K562 (cell line): ENCODE measurements at regions not wholly inside any gene's neighbourhood (a gene's known extent, or its start where the extent isn't known, plus 50 kb on each side); places are given as distances from the start of the nearest gene placed in this dataset.

Experiments used
- TF ChIP-seq, protein P1 (sequence below): fragments of 450-650 bp; IDR thresholded peaks from 2 replicates; pipeline ENCODE4 v1.6.1; 2016; ENCODE audit warnings: mild to moderate bottlenecking, moderate library complexity

DNA sequence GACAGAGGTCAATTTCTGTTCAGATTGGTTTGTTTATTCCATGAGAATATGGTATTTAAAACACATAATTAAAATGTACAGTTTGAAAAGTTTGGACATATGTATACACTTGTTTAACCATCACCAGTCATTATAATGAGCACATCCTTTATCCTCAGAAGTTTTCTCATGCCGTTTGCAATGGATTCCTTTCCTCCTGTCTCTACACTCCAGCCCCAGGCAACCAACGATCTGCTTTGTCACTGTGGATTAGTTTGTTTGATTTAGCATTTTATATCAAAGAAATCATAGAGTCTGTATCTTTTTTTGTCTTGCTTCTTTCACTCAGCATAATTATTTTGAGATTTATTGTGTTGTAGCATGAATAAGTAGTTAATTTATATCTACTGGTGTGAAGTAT lies 243.0 kb upstream of the TRAM1L1 start (continued):
- TF ChIP-seq, protein P1, sequence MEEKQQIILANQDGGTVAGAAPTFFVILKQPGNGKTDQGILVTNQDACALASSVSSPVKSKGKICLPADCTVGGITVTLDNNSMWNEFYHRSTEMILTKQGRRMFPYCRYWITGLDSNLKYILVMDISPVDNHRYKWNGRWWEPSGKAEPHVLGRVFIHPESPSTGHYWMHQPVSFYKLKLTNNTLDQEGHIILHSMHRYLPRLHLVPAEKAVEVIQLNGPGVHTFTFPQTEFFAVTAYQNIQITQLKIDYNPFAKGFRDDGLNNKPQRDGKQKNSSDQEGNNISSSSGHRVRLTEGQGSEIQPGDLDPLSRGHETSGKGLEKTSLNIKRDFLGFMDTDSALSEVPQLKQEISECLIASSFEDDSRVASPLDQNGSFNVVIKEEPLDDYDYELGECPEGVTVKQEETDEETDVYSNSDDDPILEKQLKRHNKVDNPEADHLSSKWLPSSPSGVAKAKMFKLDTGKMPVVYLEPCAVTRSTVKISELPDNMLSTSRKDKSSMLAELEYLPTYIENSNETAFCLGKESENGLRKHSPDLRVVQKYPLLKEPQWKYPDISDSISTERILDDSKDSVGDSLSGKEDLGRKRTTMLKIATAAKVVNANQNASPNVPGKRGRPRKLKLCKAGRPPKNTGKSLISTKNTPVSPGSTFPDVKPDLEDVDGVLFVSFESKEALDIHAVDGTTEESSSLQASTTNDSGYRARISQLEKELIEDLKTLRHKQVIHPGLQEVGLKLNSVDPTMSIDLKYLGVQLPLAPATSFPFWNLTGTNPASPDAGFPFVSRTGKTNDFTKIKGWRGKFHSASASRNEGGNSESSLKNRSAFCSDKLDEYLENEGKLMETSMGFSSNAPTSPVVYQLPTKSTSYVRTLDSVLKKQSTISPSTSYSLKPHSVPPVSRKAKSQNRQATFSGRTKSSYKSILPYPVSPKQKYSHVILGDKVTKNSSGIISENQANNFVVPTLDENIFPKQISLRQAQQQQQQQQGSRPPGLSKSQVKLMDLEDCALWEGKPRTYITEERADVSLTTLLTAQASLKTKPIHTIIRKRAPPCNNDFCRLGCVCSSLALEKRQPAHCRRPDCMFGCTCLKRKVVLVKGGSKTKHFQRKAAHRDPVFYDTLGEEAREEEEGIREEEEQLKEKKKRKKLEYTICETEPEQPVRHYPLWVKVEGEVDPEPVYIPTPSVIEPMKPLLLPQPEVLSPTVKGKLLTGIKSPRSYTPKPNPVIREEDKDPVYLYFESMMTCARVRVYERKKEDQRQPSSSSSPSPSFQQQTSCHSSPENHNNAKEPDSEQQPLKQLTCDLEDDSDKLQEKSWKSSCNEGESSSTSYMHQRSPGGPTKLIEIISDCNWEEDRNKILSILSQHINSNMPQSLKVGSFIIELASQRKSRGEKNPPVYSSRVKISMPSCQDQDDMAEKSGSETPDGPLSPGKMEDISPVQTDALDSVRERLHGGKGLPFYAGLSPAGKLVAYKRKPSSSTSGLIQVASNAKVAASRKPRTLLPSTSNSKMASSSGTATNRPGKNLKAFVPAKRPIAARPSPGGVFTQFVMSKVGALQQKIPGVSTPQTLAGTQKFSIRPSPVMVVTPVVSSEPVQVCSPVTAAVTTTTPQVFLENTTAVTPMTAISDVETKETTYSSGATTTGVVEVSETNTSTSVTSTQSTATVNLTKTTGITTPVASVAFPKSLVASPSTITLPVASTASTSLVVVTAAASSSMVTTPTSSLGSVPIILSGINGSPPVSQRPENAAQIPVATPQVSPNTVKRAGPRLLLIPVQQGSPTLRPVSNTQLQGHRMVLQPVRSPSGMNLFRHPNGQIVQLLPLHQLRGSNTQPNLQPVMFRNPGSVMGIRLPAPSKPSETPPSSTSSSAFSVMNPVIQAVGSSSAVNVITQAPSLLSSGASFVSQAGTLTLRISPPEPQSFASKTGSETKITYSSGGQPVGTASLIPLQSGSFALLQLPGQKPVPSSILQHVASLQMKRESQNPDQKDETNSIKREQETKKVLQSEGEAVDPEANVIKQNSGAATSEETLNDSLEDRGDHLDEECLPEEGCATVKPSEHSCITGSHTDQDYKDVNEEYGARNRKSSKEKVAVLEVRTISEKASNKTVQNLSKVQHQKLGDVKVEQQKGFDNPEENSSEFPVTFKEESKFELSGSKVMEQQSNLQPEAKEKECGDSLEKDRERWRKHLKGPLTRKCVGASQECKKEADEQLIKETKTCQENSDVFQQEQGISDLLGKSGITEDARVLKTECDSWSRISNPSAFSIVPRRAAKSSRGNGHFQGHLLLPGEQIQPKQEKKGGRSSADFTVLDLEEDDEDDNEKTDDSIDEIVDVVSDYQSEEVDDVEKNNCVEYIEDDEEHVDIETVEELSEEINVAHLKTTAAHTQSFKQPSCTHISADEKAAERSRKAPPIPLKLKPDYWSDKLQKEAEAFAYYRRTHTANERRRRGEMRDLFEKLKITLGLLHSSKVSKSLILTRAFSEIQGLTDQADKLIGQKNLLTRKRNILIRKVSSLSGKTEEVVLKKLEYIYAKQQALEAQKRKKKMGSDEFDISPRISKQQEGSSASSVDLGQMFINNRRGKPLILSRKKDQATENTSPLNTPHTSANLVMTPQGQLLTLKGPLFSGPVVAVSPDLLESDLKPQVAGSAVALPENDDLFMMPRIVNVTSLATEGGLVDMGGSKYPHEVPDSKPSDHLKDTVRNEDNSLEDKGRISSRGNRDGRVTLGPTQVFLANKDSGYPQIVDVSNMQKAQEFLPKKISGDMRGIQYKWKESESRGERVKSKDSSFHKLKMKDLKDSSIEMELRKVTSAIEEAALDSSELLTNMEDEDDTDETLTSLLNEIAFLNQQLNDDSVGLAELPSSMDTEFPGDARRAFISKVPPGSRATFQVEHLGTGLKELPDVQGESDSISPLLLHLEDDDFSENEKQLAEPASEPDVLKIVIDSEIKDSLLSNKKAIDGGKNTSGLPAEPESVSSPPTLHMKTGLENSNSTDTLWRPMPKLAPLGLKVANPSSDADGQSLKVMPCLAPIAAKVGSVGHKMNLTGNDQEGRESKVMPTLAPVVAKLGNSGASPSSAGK, result no peak
